GM11168 (cell line): ENCODE measurements at regions not wholly inside any gene's neighbourhood (a gene's known extent, or its start where the extent isn't known, plus 50 kb on each side); places are given as distances from the start of the nearest gene placed in this dataset.

Experiments used
- in situ Hi-C: fragments of 300-500 bp; cut with MboI; formaldehyde crosslinking; loops from one replicate; pipeline ENCODE4 v1.12.0; 2022; ENCODE audit warnings: low sequenced_read_pairs; ENCODE audit not compliant: unreplicated experiment

DNA sequence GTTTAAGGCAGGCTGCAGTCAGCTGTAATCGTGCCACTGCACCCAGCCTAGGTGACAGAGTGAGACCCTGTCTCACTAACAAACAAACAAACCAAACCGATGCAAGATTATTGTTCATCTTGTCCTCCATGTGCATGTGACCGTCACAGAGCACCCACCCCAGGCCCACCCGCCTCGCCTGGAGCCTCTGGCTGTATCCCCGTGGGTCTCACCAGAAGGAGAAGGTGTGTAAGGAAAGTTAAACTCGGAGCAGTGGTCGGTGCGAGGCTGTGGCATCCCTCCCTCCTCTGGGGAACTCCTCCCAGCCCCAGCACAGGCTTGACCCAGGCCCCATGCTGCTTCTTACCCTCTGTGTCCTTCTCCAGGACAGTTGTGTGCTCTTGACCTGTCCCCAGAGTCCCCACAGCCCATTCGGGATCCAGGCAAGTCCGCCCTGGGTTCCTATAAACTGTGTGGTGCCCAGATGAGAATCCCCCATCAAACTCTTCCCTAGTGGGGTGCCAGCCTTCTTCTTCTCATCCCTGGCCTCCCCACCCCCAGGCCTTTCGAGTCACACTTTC lies 318.4 kb downstream of the AJAP1 start:
- in situ Hi-C loops, result no loop called here

DNA sequence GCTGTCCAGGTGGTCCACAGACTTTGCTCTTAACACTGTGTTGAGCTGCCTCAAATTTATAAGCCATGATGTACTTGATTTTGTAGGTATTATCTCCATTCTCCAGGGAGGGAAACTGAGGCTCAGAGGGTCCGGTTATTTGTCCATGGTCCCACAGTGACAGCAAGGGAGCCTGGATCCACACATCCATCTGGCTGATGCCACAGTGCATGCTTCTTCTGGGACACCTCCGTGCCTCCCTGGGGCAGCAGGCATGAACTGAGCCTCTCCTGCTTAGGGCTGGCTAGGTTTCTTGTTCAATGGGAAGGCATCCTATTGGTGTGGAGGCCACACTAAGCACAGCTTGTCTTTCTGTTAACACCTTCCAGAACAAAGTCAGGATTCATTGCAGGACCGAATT lies 317.3 kb downstream of the AJAP1 start:
- in situ Hi-C loops, result no loop called here

DNA sequence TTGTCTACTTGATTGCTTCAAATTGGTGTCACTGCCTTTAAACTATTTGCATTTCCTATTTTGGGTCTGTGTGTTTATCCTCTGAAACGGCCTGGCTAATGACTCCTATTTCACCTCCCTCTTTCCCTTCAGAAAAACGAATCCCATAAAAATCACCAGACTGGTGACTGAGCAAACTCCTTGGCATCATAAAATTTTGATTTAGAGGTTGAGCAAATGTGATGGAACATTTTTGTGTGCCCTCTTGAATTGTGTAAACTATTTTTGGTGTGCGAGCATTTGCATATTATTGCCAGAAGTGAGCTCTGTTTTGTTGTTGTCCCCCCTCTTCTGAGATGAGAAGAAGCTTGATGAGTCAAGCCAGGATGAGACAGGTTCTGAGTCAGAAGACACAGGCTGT lies 316.1 kb downstream of the AJAP1 start:
- in situ Hi-C loops, result no loop called here

GRCh38 chr1:4969556-4970129 lies 315.2 kb downstream of the AJAP1 start:
- in situ Hi-C loops, result no loop called here

DNA sequence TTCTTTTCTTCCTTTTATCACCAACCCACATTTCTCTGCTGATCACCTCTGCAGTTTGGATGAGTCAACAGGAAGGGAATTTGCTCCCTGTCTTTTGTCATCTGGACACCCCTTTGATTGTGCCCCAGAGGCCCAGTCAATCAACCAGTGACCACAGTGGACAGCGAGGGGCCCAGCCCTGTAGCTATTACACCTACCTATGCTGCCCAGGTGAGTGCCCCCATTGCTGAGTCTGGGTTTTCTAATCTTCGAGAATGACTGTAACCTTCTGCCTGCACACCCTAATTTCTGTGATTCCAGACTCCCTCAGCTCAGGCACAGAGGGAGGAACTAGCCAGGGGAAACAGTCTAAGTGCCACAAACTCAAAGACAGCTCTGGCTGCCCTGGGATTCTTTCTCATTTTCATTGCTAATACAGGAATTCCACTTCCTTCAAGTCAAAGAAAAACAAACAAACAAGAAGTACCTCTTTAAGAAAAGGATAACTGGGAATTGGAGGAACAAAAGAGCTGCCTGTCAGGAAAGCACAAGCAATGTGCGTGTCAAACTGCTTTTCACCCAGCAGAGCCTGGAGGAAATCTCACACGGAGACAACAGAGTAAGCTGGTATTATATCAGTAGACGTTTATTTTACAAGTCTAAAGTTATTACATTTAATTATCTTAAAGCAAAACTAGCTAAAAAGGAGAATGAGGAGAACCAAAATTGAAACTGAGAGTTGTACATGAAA lies 311.1 kb downstream of the AJAP1 start:
- in situ Hi-C loops, result no loop called here

GRCh38 chr1:4964634-4965345 lies 310.4 kb downstream of the AJAP1 start:
- in situ Hi-C loops, result no loop called here

- in situ Hi-C loops, result no loop called here
Measured at GRCh38 chr1:4963251-4963650, 308.8 kb downstream of the AJAP1 start.

- in situ Hi-C loops, result no loop called here
Measured at GRCh38 chr1:4962836-4963235, 308.4 kb downstream of the AJAP1 start.

GRCh38 chr1:4961935-4962645 lies 307.7 kb downstream of the AJAP1 start:
- in situ Hi-C loops, result no loop called here

GRCh38 chr1:4960782-4961475 lies 306.5 kb downstream of the AJAP1 start:
- in situ Hi-C loops, result no loop called here

DNA sequence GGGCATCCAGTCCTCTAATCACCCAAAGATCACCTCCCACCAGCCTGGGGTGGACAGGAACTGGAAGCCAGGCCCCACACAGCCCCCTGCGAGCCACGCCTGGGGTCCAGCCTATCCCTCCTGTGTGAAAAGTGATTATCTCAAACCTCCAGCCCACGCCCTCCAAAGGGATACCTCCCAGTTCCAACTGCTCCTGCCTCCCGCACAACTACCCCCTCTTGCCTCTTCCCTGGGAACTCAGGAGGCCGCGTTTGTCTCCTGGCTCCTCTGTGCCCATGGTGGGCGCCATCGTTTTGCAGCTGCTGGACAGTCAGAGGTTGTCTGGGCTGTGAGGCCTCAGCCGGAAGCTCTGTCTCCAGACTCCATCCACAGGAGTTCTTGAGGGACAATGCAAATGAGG lies 305.9 kb downstream of the AJAP1 start:
- in situ Hi-C loops, result no loop called here

- in situ Hi-C loops, result no loop called here
Measured at GRCh38 chr1:4959216-4959615, 304.8 kb downstream of the AJAP1 start.

DNA sequence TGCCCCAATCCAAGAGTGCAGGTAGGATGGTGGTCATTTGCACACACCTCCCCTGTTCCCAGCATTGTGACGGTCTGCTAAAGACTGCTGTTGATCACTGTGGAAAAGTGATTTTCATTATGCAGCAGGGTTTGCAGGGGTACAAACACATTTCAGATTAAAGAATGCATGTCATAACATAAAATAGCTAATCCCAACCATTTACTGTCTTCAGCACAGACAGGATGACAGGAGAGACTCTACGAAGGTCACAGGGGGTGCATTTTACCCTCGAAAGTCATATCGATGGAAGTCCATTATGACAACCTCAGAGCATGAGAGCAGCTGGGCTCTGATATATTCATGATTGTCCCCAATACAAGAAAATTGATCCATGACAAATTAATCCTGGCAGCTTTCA lies 302.6 kb downstream of the AJAP1 start:
- in situ Hi-C loops, result no loop called here

DNA sequence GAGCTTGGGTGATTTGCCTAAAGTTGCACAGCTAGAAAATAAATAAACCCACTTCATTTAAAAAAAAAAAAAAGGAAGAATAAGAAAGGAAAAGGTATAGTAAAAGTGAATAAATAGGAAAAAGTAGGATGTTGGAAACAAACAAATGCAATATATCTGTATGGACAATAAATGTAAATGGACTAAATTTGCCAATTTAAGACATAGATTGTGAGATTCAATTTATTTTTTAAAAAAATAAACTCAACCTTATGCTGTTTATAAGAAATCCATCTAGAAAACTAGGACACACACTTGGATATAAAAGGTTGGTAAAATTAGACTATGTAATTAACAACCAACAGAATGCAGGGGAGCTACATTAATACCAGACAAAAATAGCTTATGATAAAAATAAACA lies 300.0 kb downstream of the AJAP1 start:
- in situ Hi-C loops, result no loop called here

DNA sequence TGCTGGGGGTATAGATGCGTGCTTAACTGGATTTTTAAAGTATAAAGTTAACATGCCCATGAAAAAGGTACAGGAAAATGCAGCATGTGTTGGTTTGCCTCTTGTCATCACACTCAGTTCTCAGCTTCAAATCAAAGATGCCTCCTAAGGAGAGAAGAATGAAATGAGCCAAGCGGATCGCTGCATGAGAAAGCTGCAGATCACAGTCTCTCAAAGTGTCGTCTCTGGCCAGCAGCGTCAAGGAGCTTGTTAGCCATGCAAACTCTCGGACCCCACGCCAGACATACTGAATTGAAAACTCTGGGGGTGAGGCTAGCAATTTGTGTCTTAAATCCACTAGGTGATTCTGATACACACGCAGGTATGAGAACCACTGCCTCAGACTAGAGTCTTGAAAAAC lies 297.2 kb downstream of the AJAP1 start:
- in situ Hi-C loops, result no loop called here

DNA sequence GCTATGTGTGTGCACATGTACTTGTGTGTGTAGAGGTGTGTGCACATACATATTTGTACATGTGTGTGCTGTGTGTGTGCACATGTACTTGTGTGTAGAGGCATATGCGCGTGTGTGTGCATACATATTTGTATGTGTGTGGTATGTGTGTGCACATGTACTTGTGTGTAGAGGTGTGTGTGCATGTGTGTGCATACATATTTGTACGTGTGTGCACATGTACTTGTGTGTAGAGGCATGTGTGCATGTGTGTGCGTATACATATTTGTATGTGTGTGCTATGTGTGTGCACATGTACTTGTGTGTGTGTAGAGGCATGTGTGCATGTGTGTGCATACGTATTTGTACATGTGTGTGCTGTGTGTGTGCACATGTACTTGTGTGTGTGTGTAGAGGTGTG lies 291.9 kb downstream of the AJAP1 start:
- in situ Hi-C loops, result no loop called here

GRCh38 chr1:4944911-4945310 lies 290.5 kb downstream of the AJAP1 start:
- in situ Hi-C loops, result no loop called here

DNA sequence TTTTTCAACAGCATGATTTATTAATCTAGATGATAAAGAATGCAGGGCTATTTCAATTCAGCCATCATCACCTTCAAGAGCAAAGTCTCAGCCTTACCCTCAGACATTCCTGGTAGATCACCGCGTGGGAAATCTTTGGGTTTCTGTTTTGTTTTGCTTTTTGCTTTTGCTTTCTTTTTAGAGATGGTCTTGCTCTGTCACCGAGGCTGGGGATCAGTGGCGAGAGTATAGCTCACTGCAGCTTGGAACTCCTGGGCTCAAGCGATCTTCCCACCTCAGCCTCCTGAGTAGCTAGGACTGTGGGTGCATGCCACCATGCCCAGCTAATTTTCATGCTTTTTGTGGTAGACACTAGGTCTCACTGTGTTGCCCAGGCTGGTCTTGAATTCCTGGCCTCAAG lies 289.7 kb downstream of the AJAP1 start:
- in situ Hi-C loops, result no loop called here

DNA sequence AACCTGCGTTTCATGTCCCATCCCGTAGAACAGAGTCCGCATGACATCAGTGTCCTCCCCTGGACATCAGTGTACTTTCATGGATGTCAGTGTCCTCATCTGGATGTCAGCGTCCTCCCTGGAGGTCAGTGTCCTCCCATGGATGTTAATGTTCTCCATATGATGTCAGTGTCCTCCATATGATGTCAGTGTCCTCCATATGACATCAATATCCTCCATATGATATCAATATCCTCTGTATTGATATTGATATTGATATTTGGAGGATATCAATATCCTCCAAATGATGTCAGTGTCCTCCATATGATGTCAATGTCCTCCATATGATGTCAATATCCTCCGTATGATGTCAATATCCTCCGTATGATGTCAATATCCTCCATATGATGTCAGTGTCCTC lies 284.9 kb downstream of the AJAP1 start:
- in situ Hi-C loops, result no loop called here

GRCh38 chr1:4937876-4938534 lies 283.6 kb downstream of the AJAP1 start:
- in situ Hi-C loops, result no loop called here
